ENCODE measurements at regions not wholly inside any gene's neighbourhood (a gene's known extent, or its start where the extent isn't known, plus 50 kb on each side); places are given as distances from the start of the nearest gene placed in this dataset.

DNA sequence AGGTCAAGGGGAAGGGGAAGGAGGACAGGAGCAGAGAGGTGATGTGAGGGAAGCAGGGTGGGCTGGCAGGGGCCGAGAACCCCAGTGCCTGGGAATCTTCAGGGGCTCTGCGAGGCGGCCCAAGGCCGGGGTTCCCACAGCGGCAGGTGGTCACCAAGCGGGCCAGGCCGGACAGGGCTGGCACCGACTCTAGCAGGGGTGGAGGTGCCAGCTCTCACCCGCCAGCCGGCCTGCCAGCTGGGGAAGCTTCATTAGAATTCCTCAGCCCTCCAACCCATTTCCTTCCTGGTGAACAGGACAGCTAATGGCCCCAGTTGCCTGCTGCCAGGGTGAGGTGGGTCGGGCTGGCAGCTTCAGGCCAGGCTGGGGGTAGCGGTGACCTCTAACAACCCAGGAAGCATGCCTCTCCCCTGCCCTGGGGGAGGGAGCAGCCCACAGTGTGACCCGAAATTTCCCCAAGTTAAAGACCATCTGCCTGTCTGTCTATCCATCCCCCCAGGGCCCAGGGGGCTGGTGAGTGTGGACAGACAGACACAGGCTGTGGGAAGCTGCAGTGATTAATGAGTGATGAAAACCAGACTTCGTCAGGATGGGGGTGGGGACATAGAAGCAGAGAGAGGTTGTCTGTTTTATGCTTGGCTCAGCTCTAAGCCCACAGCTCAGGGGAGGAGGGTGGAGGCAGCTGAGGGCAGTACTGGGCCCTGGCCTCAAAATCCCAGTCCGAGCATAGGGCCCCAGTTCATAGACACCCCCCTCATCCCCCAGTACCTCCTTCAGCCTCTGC lies 144.1 kb downstream of the ZFP36L2 start:
- TF ChIP-seq EP300 (IDR thresholded peaks at IDR 0.05; ENCODE audit: borderline replicate concordance) (no peak), TAF1 (IDR thresholded peaks at IDR 0.05; ENCODE audit: low read depth) (no peak), EGR1 (IDR thresholded peaks at IDR 0.05) (no peak), CREB1 (IDR thresholded peaks at IDR 0.05; ENCODE audit: low read depth) (no peak), YY1 (IDR thresholded peaks at IDR 0.05; ENCODE audit: low read depth) (no peak), ZBTB7A (IDR thresholded peaks at IDR 0.05; ENCODE audit: low read depth) (no peak), TCF12 (IDR thresholded peaks at IDR 0.05; ENCODE audit: low read depth) (no peak), FOXM1 (IDR thresholded peaks at IDR 0.05; ENCODE audit: borderline replicate concordance, low read depth) (no peak), NFIC (IDR thresholded peaks at IDR 0.05) (no peak)
- TF ChIP-seq, protein P1, sequence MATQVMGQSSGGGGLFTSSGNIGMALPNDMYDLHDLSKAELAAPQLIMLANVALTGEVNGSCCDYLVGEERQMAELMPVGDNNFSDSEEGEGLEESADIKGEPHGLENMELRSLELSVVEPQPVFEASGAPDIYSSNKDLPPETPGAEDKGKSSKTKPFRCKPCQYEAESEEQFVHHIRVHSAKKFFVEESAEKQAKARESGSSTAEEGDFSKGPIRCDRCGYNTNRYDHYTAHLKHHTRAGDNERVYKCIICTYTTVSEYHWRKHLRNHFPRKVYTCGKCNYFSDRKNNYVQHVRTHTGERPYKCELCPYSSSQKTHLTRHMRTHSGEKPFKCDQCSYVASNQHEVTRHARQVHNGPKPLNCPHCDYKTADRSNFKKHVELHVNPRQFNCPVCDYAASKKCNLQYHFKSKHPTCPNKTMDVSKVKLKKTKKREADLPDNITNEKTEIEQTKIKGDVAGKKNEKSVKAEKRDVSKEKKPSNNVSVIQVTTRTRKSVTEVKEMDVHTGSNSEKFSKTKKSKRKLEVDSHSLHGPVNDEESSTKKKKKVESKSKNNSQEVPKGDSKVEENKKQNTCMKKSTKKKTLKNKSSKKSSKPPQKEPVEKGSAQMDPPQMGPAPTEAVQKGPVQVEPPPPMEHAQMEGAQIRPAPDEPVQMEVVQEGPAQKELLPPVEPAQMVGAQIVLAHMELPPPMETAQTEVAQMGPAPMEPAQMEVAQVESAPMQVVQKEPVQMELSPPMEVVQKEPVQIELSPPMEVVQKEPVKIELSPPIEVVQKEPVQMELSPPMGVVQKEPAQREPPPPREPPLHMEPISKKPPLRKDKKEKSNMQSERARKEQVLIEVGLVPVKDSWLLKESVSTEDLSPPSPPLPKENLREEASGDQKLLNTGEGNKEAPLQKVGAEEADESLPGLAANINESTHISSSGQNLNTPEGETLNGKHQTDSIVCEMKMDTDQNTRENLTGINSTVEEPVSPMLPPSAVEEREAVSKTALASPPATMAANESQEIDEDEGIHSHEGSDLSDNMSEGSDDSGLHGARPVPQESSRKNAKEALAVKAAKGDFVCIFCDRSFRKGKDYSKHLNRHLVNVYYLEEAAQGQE (IDR thresholded peaks at IDR 0.05; ENCODE audit: low read depth) = no peak
- TF ChIP-seq, protein P2, sequence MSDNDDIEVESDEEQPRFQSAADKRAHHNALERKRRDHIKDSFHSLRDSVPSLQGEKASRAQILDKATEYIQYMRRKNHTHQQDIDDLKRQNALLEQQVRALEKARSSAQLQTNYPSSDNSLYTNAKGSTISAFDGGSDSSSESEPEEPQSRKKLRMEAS (IDR thresholded peaks at IDR 0.05) = no peak
- TF ChIP-seq, protein P3, sequence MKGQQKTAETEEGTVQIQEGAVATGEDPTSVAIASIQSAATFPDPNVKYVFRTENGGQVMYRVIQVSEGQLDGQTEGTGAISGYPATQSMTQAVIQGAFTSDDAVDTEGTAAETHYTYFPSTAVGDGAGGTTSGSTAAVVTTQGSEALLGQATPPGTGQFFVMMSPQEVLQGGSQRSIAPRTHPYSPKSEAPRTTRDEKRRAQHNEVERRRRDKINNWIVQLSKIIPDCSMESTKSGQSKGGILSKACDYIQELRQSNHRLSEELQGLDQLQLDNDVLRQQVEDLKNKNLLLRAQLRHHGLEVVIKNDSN (IDR thresholded peaks at IDR 0.05) = no peak

Measured in Ishikawa (cell line).